Astrocyte (in vitro differentiated cells and primary cell): ENCODE measurements at regions not wholly inside any gene's neighbourhood (a gene's known extent, or its start where the extent isn't known, plus 50 kb on each side); places are given as distances from the start of the nearest gene placed in this dataset.
"Not testable (repeated sequence)": the region's sequence is repeated elsewhere in the genome, so short reads cannot be mapped to it uniquely, and the experiment has no call there.

Source experiments
- EZH2 ChIP-seq: IDR thresholded peaks from 2 replicates; pipeline ENCODE4 v1.6.1; 2012; ENCODE audit warnings: mild to moderate bottlenecking, low read length, inconsistent platforms; ENCODE audit not compliant: insufficient read depth
- TF ChIP-seq, protein P1 (sequence below): IDR thresholded peaks from 2 replicates; pipeline ENCODE4 v1.5.1; 2011; ENCODE audit warnings: low read depth, mild to moderate bottlenecking, inconsistent platforms, low read length, moderate library complexity; ENCODE audit not compliant: insufficient read depth

GRCh38 chr12:59346248-59346647, 249.6 kb upstream of the SLC16A7 start:
- TF ChIP-seq, protein P1, sequence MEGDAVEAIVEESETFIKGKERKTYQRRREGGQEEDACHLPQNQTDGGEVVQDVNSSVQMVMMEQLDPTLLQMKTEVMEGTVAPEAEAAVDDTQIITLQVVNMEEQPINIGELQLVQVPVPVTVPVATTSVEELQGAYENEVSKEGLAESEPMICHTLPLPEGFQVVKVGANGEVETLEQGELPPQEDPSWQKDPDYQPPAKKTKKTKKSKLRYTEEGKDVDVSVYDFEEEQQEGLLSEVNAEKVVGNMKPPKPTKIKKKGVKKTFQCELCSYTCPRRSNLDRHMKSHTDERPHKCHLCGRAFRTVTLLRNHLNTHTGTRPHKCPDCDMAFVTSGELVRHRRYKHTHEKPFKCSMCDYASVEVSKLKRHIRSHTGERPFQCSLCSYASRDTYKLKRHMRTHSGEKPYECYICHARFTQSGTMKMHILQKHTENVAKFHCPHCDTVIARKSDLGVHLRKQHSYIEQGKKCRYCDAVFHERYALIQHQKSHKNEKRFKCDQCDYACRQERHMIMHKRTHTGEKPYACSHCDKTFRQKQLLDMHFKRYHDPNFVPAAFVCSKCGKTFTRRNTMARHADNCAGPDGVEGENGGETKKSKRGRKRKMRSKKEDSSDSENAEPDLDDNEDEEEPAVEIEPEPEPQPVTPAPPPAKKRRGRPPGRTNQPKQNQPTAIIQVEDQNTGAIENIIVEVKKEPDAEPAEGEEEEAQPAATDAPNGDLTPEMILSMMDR, result not testable (repeated sequence)
- not testable (repeated sequence) for TF ChIP-seq EZH2
